ENCODE measurements at regions not wholly inside any gene's neighbourhood (a gene's known extent, or its start where the extent isn't known, plus 50 kb on each side); places are given as distances from the start of the nearest gene placed in this dataset.

- FAIRE-seq (no peak), ATAC-seq (no peak), DNase-seq (ENCODE audit: low read depth, low spot score) (no peak)
- BruUV-seq (replicated peaks), result no TSS peak
- peak overlapping the region; percentile 7; the same call in 1 of the 2 replicates for H2AFZ ChIP-seq (ENCODE audit: control insufficient read depth, low read depth, low read length)
- intact Hi-C loops (cut with micrococcal nuclease; ENCODE audit: unreplicated experiment), result no loop called here
- H3K79me2 ChIP-seq (ENCODE audit: control insufficient read depth, insufficient read depth, low read length), result no peaks in the 10 kb centered on the region
- CTCF ChIA-PET, result interaction anchor here (1.3 kb wide), 1 partner anchor 14 kb away, joined by 3 read pairs; no protein-coding TSS in a partner anchor
- H3K4me1 ChIP-seq (ENCODE audit: control insufficient read depth, insufficient read depth, low read length), result peaks cover 16% of the 10 kb centered on the region
- POLR2A ChIA-PET, result interaction anchor here (1.2 kb wide), 1 partner anchor 15 kb away, joined by 3 read pairs; no protein-coding TSS in a partner anchor
- RAD21 ChIA-PET (ENCODE audit: unreplicated experiment), result no interaction called here
- H4K20me1 ChIP-seq (ENCODE audit: control insufficient read depth, insufficient read depth), result no peaks in the 10 kb centered on the region
- H3K27me3 ChIP-seq (replicated peaks in 1 of 2; ENCODE audit: control insufficient read depth in 2 of 2, insufficient read depth in 2 of 2, low read length in 1 of 2), result peaks cover 0 to 2% of the 10 kb centered on the region in 2 experiments; a peak in 1 of 4 replicates
- 27% methylated on average over 5 of the region's 5 CpGs for WGBS (ENCODE audit: insufficient coverage, insufficient replicate concordance, low lambda C conversion rate, missing lambda C conversion rate)
- no peak overlapping the region for H3K4me2 ChIP-seq (ENCODE audit: control insufficient read depth, insufficient read depth)
- no peak overlapping the region for H3K9ac ChIP-seq (ENCODE audit: control insufficient read depth, insufficient read depth, low read length)
- peaks cover 1% of the 10 kb centered on the region; the same call in 1 of the 3 replicates for H3K9me3 ChIP-seq (replicated peaks; ENCODE audit: control insufficient read depth, insufficient read depth, low read length)
- SMC1A ChIA-PET (ENCODE audit: uncharacterized antibody, unreplicated experiment), result interaction anchor here (1.2 to 1.4 kb wide), 3 partner anchors 9 to 17 kb away, joined by 3 to 5 read pairs (median 3); no protein-coding TSS in a partner anchor
- H3K36me3 ChIP-seq (ENCODE audit: control insufficient read depth in 2 of 2, insufficient read depth in 2 of 2, low read length in 1 of 2), result no peaks in the 10 kb centered on the region
- no peak overlapping the region for H3K4me3 ChIP-seq
- in situ Hi-C loops (cut with MboI), result no loop called here
- no peak overlapping the region for H3K27ac ChIP-seq (ENCODE audit: control insufficient read depth, insufficient read depth)
- TF ChIP-seq TCF3 (IDR thresholded peaks at IDR 0.05; ENCODE audit: borderline replicate concordance, insufficient read depth, low read depth, low read length) (no peak), YY1 (IDR thresholded peaks at IDR 0.05; ENCODE audit: low read depth, low read length) (no peak), ZNF24 (IDR thresholded peaks at IDR 0.05) (no peak), REST (IDR thresholded peaks at IDR 0.05; ENCODE audit: low read depth, low read length) (no peak), POU2F2 (IDR thresholded peaks at IDR 0.05; ENCODE audit: borderline replicate concordance, low read depth, low read length) (no peak), RELA (IDR thresholded peaks at IDR 0.05; ENCODE audit: borderline replicate concordance, partially characterized antibody) (no peak), SUPT20H (IDR thresholded peaks at IDR 0.05; ENCODE audit: borderline replicate concordance, control insufficient read depth, low read depth, low read length) (no peak), PKNOX1 (IDR thresholded peaks at IDR 0.05) (no peak), USF1 (IDR thresholded peaks at IDR 0.05; ENCODE audit: borderline replicate concordance, extremely low read length, insufficient read depth, low read depth, low read length) (no peak), E2F4 (IDR thresholded peaks at IDR 0.05; ENCODE audit: low read depth, low read length) (no peak), MTA2 (IDR thresholded peaks at IDR 0.05; ENCODE audit: low read depth) (no peak), MYB (IDR thresholded peaks at IDR 0.05; ENCODE audit: borderline replicate concordance, low read depth, low read length) (no peak), STAT1 (conservative IDR thresholded peaks at IDR 0.05) (no peak), E2F8 (IDR thresholded peaks at IDR 0.05; ENCODE audit: low read depth, partially characterized antibody) (no peak), NR2F1 (conservative IDR thresholded peaks at IDR 0.05) (no peak)
These were observed 81.3 kb downstream of the GADD45G start for GRCh38 chr9:89686126-89686525.
